Caco-2 (cell line): ENCODE measurements at regions not wholly inside any gene's neighbourhood (a gene's known extent, or its start where the extent isn't known, plus 50 kb on each side); places are given as distances from the start of the nearest gene placed in this dataset.

Experiments used
- BruUV-seq: library from RNA; stranded (reverse); fragments of 400-500 nt; replicated peaks from 2 replicates; lab custom pipeline; 2021; lab: Mats Ljungman, UMichigan
- CTCF ChIA-PET: fragments of 300-600 bp; sonication (Branson Sonifier 250); formaldehyde crosslinking; loops from one replicate; lab custom pipeline; 2022; ENCODE audit warnings: antibody characterized with exemption; lab: Charles Lee
- POLR2A ChIA-PET: fragments of 300-600 bp; sonication (Branson Sonifier 250); formaldehyde crosslinking; loops from one replicate; lab custom pipeline; 2022; ENCODE audit warnings: antibody characterized with exemption; lab: Charles Lee
- DNase-seq, 2 experiments: peaks; one replicate each; pipeline versions ENCODE4 v3.0.0 to v3.0.0-alpha.2; 2020 to 2022
- H3K27me3 ChIP-seq: replicated peaks from 2 replicates; pipeline ENCODE4 v1.6.0; 2011; ENCODE audit warnings: low read length; ENCODE audit not compliant: control insufficient read depth, insufficient read depth
- H3K36me3 ChIP-seq: 2 replicates; pipeline ENCODE4 v1.5.1; 2011; ENCODE audit warnings: low read length; ENCODE audit not compliant: control insufficient read depth, insufficient read depth
- H3K4me1 ChIP-seq: fragments of 250-450 bp; sonication (Bioruptor Pico); 2 replicates; pipeline ENCODE4 v1.5.1; 2020; ENCODE audit warnings: mild to moderate bottlenecking
- H3K4me3 ChIP-seq: 2 replicates; pipeline ENCODE4 v1.5.1; 2011; ENCODE audit warnings: low read depth, mild to moderate bottlenecking, control low read depth, low read length
- H3K9me3 ChIP-seq: fragments of 250-450 bp; sonication (Bioruptor Pico); 2 replicates; pipeline ENCODE4 v1.5.1; 2020; ENCODE audit warnings: mild to moderate bottlenecking, moderate library complexity
- H3K27ac Mint-ChIP-seq: one replicate; pipeline ENCODE4 v1.8.0; 2022; ENCODE audit warnings: mixed read lengths; ENCODE audit not compliant: unreplicated experiment
- H3K27me3 Mint-ChIP-seq: one replicate; pipeline ENCODE4 v1.8.0; 2022; ENCODE audit warnings: mixed read lengths; ENCODE audit not compliant: insufficient read depth, unreplicated experiment
- H3K36me3 Mint-ChIP-seq: one replicate; pipeline ENCODE4 v1.8.0; 2022; ENCODE audit warnings: mild to moderate bottlenecking, mixed read lengths; ENCODE audit not compliant: insufficient read depth, unreplicated experiment
- H3K4me1 Mint-ChIP-seq: one replicate; pipeline ENCODE4 v1.8.0; 2022; ENCODE audit warnings: low read depth, mixed read lengths; ENCODE audit not compliant: unreplicated experiment
- H3K4me3 Mint-ChIP-seq: one replicate; pipeline ENCODE4 v1.8.0; 2022; ENCODE audit warnings: mild to moderate bottlenecking, moderate library complexity, mixed read lengths; ENCODE audit not compliant: unreplicated experiment
- H3K9me3 Mint-ChIP-seq: one replicate; pipeline ENCODE4 v1.8.0; 2022; ENCODE audit warnings: mixed read lengths; ENCODE audit not compliant: unreplicated experiment
- intact Hi-C: fragments of 100-400 bp; cut with micrococcal nuclease; formaldehyde crosslinking; loops from one replicate; pipeline ENCODE4 v1.10.0; 2022; ENCODE audit not compliant: unreplicated experiment
- TF ChIP-seq, protein P1 (sequence below), 2 experiments: fragments of 200-600 bp in 1 of 2; IDR thresholded peaks; 1 replicate in 1 of 2; 2 replicates in 1 of 2; pipeline versions ENCODE4 v1.5.1 to v1.8.0; 2011 to 2022; ENCODE audit warnings: antibody characterized with exemption in 1 of 2, control low read depth in 1 of 2, inconsistent platforms in 1 of 2, low read depth in 1 of 2, low read length in 1 of 2, mild to moderate bottlenecking in 1 of 2, moderate library complexity in 1 of 2; ENCODE audit not compliant: insufficient read depth in 1 of 2, severe bottlenecking in 1 of 2, unreplicated experiment in 1 of 2

- H3K36me3 ChIP-seq: no peaks in the 10 kb centered on the region
- BruUV-seq: no TSS peak
- H3K4me3 ChIP-seq: no peak overlapping the region
- Mint-ChIP-seq H3K27me3 (no peaks in the 10 kb centered on the region), H3K4me1 (no peaks in the 10 kb centered on the region), H3K36me3 (no peaks in the 10 kb centered on the region), H3K27ac (no peak overlapping the region), H3K9me3 (no peaks in the 10 kb centered on the region), H3K4me3 (no peak overlapping the region)
- ChIA-PET CTCF (no interaction called here), POLR2A (no interaction called here)
- H3K4me1 ChIP-seq: no peaks in the 10 kb centered on the region
- TF ChIP-seq, protein P1, sequence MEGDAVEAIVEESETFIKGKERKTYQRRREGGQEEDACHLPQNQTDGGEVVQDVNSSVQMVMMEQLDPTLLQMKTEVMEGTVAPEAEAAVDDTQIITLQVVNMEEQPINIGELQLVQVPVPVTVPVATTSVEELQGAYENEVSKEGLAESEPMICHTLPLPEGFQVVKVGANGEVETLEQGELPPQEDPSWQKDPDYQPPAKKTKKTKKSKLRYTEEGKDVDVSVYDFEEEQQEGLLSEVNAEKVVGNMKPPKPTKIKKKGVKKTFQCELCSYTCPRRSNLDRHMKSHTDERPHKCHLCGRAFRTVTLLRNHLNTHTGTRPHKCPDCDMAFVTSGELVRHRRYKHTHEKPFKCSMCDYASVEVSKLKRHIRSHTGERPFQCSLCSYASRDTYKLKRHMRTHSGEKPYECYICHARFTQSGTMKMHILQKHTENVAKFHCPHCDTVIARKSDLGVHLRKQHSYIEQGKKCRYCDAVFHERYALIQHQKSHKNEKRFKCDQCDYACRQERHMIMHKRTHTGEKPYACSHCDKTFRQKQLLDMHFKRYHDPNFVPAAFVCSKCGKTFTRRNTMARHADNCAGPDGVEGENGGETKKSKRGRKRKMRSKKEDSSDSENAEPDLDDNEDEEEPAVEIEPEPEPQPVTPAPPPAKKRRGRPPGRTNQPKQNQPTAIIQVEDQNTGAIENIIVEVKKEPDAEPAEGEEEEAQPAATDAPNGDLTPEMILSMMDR (IDR thresholded peaks at IDR 0.05; ENCODE audit: insufficient read depth in 1 of 2, low read depth in 1 of 2, low read length in 1 of 2, severe bottlenecking in 1 of 2, unreplicated experiment in 1 of 2): no peak
- intact Hi-C loops: loop anchor here (10.0 kb wide), 1 partner anchor 234 kb away; no protein-coding TSS in a partner anchor
- H3K9me3 ChIP-seq: no peaks in the 10 kb centered on the region
- DNase-seq: no peak
- H3K27me3 ChIP-seq: no peaks in the 10 kb centered on the region
Observed at GRCh38 chr9:100838857-100839256, 189.7 kb upstream of the PLPPR1 start.

GRCh38 chr9:100848726-100849125 is 179.8 kb upstream of the PLPPR1 start:
- intact Hi-C loops: no loop called here
- Histone ChIP-seq H3K36me3 (no peaks in the 10 kb centered on the region), H3K4me3 (no peak overlapping the region), H3K4me1 (no peaks in the 10 kb centered on the region), H3K27me3 (no peaks in the 10 kb centered on the region), H3K9me3 (no peaks in the 10 kb centered on the region)
- H3K4me1 Mint-ChIP-seq: no peaks in the 10 kb centered on the region
- no TSS peak for BruUV-seq
- CTCF ChIA-PET: no interaction called here
- H3K27me3 Mint-ChIP-seq: peaks cover 6% of the 10 kb centered on the region
- no peak overlapping the region for H3K4me3 Mint-ChIP-seq
- no peaks in the 10 kb centered on the region for H3K36me3 Mint-ChIP-seq
- TF ChIP-seq, protein P1 (IDR thresholded peaks at IDR 0.05; ENCODE audit: insufficient read depth in 1 of 2, low read depth in 1 of 2, low read length in 1 of 2, severe bottlenecking in 1 of 2, unreplicated experiment in 1 of 2): no peak
- H3K9me3 Mint-ChIP-seq: no peaks in the 10 kb centered on the region
- POLR2A ChIA-PET: no interaction called here
- no peak overlapping the region for H3K27ac Mint-ChIP-seq
- no peak for DNase-seq

DNA sequence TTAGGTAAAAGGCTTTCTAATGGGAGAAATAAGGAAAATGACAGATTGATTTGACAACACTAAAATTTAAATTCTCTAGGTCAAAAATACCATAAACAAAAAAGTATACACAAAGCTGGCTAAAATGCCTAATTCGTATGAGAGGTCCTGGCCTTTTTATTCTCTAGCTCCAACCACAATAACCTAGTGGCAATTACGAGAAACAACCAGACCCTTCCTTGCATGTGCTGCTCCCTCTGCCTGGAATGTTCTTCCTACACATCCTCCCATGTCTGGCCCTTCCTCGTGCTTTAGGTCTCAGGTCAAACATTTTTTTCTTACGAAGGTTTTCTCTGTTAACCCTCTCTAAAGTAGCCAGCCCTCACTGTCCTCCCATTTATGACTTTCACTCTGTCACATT is 176.4 kb upstream of the PLPPR1 start:
- Histone ChIP-seq H3K9me3 (no peaks in the 10 kb centered on the region), H3K4me1 (no peaks in the 10 kb centered on the region), H3K27me3 (no peaks in the 10 kb centered on the region), H3K4me3 (no peak overlapping the region), H3K36me3 (no peaks in the 10 kb centered on the region)
- TF ChIP-seq, protein P1 (IDR thresholded peaks at IDR 0.05; ENCODE audit: insufficient read depth in 1 of 2, low read depth in 1 of 2, low read length in 1 of 2, severe bottlenecking in 1 of 2, unreplicated experiment in 1 of 2): no peak
- DNase-seq: no peak
- POLR2A ChIA-PET: no interaction called here
- CTCF ChIA-PET: no interaction called here
- Mint-ChIP-seq H3K4me1 (no peaks in the 10 kb centered on the region), H3K36me3 (no peaks in the 10 kb centered on the region), H3K4me3 (no peak overlapping the region), H3K27me3 (peaks cover 11% of the 10 kb centered on the region), H3K9me3 (no peaks in the 10 kb centered on the region), H3K27ac (no peak overlapping the region)
- intact Hi-C loops: no loop called here
- no TSS peak for BruUV-seq
